GM19239 (cell line): ENCODE measurements at regions not wholly inside any gene's neighbourhood (a gene's known extent, or its start where the extent isn't known, plus 50 kb on each side); places are given as distances from the start of the nearest gene placed in this dataset.
A peak's percentile ranks its signal among the peaks of the same experiment; 100 is the strongest.

Source experiments
- DNase-seq: peaks from one replicate; pipeline ENCODE4 v3.0.0; 2011; ENCODE audit warnings: low spot score; ENCODE audit not compliant: insufficient read length
- FAIRE-seq: peaks from 2 replicates; lab custom pipeline; 2011; peaks lifted over from hg19 to GRCh38; lab: Jason Lieb, UNC

DNA sequence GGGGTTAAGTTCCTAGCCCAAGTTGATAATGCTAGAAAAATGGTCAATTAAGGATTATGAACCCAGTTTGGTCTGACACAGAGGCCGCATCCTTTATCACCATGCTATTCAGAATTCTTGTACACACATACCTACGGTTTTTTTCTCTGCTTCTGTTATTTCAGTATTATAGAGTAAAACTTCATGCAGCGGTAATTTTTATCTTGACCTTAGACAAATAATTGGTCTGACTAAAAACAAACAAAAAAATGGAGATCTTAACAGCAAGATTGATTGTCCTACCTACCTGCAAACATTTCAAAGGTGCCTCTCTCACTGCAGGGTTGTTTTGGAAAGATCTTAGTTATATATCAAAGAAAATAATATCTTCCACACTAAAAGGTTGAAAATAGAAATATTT lies 201.9 kb upstream of the PRICKLE1 start:
- DNase-seq (no peak), FAIRE-seq (no peak)

DNA sequence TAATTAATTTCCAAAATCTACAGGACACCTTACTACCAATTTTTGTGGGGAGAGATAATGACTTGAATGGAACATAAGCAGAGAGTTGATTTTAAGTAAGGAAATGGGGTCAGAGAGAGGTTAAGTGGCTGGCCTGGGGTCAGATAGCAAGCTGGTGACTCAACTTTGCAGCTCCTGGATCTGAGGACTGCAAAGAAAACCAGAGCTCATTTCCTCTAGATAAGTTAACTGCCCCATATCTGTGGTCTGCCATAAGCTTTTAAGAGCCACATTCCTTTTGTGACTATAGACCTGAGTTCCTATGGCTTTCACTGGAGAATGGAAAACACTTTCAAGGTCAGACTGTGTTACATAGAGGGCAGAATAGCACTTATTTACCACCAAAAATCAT lies 201.2 kb upstream of the PRICKLE1 start:
- FAIRE-seq (no peak), DNase-seq (no peak)

DNA sequence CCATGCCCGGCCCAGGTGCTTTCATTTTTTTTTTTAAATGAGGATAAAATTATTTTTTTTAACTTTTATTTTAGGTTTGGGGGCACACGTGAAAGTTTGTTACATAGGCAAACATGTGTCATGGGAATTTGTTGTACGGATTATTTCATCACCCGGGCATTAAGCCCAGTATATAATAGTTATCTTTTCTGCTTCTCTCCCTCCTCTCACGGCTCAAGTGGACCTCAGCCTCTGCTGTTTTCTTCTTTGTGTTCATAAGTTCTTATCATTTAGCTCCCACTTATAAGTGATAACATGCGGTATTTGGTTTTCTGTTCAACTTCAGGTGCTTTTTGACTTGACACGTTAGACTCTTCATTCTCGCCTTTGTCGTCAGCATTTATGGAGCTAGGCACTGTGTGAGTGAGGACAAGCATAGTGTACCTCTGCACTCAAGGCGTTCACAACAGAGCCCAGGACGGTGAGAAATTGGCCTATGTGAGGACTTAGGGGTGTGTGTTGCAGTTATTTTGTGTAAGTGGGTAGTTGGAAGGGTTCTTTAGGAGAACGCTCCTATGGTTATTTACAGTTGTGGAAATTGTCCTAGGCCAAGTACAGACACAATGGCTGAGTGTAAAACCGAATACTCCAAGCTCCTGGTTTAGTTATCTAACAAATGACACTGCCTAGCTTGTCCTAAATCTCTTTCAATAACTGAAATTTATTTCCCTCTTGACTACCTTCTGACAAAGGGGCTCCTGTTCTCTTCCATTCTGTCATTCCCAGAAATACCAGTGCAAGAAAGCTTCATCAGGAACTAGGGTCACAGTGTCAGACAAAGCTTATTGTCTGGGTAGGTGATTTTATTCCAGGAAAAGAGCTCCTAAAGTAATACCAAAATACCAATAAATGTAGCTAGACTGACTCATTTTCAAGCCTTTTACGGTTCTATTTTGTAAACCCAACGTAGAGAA lies 200.5 kb upstream of the PRICKLE1 start:
- no peak for FAIRE-seq
- DNase-seq, result no peak

DNA sequence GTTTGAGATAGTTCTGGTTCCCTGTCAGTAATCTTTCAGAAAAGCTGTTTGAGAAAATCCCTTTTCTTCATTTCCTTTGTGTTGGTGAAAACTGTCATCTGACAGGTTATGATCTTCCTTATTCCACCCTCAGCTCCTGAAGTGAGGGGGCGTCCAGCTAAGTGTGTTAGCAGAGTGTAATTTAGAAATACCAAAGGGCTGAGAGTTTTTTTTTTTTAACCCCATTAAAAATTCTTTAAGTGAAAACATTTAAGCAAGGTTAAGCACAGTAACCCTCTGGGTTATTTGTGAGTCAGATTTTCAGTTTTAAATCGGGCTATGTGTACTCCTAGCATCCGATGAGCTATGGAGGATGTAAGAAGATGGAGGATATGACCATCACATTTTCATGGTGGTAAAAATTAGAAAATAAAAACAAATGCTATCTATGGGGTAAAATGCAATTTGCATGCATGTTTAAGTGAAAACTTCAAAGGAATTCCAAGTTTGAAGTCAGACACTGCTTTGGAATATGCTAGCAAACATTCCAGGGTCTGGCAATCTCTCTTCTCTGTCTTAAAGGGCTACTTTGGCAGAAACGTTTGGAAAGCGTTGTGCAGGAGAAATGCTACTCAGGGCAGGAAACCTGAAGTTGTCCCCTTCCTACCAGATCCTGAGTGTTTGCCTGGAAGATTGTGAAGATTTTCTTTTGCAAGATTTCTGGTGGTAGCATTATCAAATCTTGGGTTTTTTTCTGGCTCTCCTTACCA lies 197.0 kb upstream of the PRICKLE1 start:
- DNase-seq, result no peak
- no peak for FAIRE-seq

DNA sequence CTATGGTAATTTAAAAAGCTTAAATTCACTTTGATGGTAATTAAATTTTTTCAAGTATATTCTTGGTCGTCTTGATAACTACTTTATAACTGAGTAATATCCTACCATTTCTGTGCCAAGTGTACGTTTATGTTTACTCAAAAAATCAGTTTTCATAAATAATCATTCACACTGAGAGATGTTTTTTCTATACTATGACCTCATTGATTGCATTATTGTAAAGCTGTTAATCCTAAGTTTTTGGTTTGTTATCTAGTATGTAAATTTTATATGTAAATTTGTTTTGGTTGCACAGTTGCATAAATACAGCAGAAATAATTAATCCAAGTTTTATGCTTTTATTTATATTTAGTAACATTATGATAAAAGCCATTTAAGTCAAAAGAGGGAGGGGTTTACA lies 196.4 kb upstream of the PRICKLE1 start:
- FAIRE-seq (no peak), DNase-seq (no peak)

- FAIRE-seq (no peak), DNase-seq (no peak)
These were observed 191.1 kb upstream of the PRICKLE1 start for GRCh38 chr12:42780671-42781070.

DNA sequence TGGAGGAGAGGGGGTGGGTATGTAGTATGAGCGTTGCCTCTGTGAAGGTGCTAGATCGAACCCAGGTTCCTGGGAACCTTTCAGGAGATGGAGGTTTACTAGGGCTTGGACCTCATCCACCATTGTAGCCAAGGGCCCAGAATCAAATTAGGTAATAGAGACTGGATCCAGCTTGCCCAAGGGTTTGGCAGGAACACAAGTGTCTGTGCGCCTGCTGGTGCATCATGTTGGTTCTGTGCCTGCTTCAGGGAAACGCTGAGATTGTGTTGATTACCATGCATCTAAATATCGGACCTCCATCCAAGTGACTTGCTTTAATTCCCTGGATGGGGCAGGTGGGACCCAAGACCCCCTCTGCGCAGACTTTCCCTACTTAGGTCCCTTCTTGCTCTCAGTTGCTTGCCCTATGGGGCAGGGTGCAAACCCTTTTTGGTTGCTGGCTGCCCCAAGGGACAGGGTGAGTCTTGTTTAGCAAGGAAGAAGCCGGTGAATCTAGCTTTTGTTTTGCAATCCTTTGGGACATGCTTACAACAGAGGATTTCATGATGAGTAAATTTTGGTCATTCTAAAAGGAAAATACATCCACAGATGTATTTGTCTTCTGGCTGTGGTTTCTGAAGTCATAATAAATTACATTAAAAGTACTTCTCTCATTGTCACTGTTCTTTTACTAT lies 189.8 kb upstream of the PRICKLE1 start:
- FAIRE-seq, result no peak
- DNase-seq, result no peak

DNA sequence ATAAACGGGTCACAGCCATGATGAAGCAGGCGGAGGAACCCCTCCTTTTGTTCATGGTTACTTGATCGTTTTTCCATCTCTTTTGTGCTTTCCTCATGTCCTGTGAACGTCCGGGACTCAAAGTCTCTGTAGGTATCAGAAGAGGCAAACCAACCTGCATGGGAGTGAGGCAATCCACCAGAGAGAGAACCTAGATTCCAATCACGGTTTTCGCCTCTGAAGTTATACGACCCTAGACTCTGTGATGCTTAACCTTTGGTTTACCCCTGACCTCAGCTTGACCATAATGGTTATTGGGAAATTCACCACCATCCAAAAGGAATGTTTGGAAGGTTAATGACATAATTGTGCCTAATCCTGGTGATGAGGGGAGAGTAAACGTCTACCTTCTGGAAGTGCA lies 186.8 kb upstream of the PRICKLE1 start:
- FAIRE-seq, result no peak
- no peak for DNase-seq

DNA sequence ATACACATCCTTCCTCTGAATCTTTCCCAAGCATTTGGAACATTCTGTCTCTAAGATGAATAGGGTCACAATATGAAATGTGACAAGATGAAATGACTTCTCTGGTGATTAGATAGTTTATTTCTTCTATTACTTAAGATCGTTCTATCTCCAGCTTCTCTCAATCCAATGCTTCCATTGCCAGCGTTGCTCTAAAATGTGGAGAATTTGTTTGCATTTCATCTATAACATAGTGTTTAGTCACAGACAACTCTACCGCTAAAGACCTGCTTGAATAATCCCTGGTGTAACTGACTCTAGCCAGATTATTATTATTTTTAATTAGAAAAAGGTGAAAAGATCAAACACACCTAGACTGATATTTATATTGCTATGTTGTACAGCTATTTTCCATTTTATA lies 184.7 kb upstream of the PRICKLE1 start:
- DNase-seq, result no peak
- no peak for FAIRE-seq

GRCh38 chr12:42770261-42770660 lies 180.7 kb upstream of the PRICKLE1 start:
- FAIRE-seq, result no peak
- DNase-seq, result no peak

- FAIRE-seq (no peak), DNase-seq (no peak)
These were observed 179.9 kb upstream of the PRICKLE1 start for GRCh38 chr12:42769455-42769854.

DNA sequence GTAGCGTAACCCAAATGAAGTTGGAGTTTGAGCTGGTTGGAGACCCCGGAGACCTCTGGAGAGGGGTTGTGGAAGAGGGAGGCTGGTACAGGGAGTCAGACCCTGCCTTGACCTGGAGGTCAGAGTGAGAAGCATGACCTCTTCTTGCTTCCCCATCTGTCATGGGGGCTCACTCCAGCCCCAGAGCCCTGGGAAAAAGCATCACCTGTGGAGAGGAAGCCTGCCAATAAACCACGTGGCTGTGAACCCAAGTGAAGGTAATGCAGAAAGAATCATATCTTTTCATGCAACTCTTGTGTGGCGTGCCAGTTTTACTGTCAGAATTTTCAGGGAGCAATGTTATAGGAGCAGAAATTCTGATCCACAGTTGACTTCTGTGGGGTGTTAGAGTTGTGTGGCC lies 178.5 kb upstream of the PRICKLE1 start:
- FAIRE-seq (no peak), DNase-seq (no peak)

- no peak for FAIRE-seq
- DNase-seq, result no peak
These were observed 177.9 kb upstream of the PRICKLE1 start for GRCh38 chr12:42767326-42767954.

DNA sequence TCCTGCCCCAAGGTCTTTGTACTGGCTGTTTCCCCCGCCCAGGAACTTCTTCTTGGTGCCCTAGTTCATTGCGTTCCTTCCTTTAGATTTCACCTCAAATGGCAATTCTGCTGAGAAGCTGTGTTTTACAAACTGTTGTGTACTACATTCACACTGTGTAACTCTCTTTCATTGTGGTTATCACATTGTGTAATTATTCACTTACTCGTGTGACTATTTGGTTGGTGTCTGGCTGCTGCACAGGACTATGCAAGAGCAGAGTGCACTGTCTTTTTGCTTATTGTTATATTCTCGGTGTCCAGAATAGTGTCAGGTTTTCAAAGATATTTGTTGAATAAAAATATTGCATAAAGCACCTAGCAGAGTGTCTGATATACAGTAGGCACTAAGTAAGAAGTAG lies 177.2 kb upstream of the PRICKLE1 start:
- no peak for DNase-seq
- FAIRE-seq, result peak; percentile 79

- FAIRE-seq, result no peak
- DNase-seq, result no peak
These were observed 176.5 kb upstream of the PRICKLE1 start for GRCh38 chr12:42766026-42766425.

- no peak for FAIRE-seq
These were observed 174.1 kb upstream of the PRICKLE1 start for GRCh38 chr12:42763682-42764081.

DNA sequence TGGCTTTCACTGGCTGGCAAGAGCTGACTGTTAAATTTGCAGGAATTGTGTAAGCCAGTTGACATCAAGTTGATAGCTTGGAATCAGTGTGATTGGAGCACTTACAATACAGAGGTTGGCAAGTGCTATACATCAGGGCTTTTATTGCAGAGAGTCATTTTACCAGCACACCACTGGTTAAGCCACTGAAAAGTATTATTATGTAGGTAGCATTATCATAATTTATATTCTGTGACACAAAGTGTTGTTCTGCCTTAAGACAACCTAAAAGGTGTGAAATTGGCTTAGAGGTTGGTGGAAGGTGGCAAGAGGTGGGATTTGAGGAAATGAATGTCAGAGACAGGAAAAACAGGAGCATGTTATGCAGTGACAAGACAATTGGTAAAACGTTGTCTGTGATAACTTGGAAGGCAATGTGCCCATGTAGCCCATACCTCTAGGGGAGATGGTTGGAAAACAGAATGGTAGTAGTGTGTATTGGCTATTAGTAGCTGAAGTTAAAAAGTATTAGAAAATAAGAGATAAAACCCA lies 172.9 kb upstream of the PRICKLE1 start:
- no peak for DNase-seq
- FAIRE-seq, result no peak

More at GRCh38 chr12:42763682-42764081, 174.1 kb upstream of the PRICKLE1 start:
- DNase-seq, result no peak

DNA sequence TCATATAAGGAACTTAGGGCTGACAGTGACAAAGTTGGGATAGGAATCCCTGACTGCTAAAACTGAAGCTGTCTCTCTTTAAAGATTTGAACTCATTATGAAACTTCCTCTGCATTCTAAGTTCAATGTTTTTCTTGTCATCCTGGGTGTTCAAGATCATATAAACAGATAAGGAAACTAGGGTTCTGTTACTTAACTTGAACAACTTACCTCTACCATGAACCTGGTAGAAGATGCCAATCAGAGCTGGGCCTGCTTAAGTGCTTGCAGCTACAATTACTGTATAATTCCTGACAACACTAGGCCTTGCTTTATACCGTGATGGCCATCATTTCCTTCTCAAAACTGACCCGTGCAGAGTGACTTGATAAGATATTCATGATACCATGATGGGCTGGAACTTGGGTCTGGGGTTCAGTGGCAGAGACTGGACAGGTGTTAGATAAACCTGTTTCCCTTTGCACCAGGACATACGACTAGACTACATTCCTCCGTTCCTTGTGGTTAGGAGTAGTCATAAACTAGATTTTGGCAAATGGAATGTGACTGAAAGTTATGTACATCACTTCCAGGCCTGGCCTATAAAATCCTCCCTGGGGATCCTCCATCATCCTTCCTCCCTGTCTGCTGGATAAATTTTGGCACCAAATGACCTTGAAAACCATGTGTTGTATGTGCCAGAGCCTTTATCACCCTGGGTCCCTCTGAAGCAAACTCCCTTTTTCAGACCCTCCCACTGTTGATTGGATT lies 172.2 kb upstream of the PRICKLE1 start:
- FAIRE-seq (peak; percentile 28), DNase-seq (no peak)

- no peak for DNase-seq
These were observed 171.5 kb upstream of the PRICKLE1 start for GRCh38 chr12:42761086-42761485.

More at GRCh38 chr12:42761086-42761485, 171.5 kb upstream of the PRICKLE1 start:
- no peak for FAIRE-seq
